WERI-Rb-1 (cell line): ENCODE measurements at regions not wholly inside any gene's neighbourhood (a gene's known extent, or its start where the extent isn't known, plus 50 kb on each side); places are given as distances from the start of the nearest gene placed in this dataset.

Experiments used
- DNase-seq: peaks from one replicate; pipeline ENCODE4 v3.0.0-alpha.2; 2020
- H3K27ac ChIP-seq: fragments of 250-450 bp; sonication (Bioruptor Pico); 2 replicates; pipeline ENCODE4 v1.5.1; 2020; ENCODE audit warnings: mild to moderate bottlenecking, moderate library complexity
- H3K27me3 ChIP-seq: fragments of 250-450 bp; sonication (Bioruptor Pico); 2 replicates; pipeline ENCODE4 v1.5.1; 2021; ENCODE audit warnings: mild to moderate bottlenecking, low read depth, moderate library complexity; ENCODE audit not compliant: insufficient read depth, severe bottlenecking
- H3K36me3 ChIP-seq: fragments of 250-450 bp; sonication (Bioruptor Pico); 2 replicates; pipeline ENCODE4 v1.5.1; 2020; ENCODE audit warnings: mild to moderate bottlenecking, moderate library complexity
- H3K4me3 ChIP-seq: 2 replicates; pipeline ENCODE4 v1.5.1; 2011; ENCODE audit warnings: low read depth, mild to moderate bottlenecking, control low read depth, low read length
- H3K9me3 ChIP-seq: fragments of 250-450 bp; sonication (Bioruptor Pico); 2 replicates; pipeline ENCODE4 v1.5.1; 2021; ENCODE audit warnings: mild to moderate bottlenecking, moderate library complexity; ENCODE audit not compliant: severe bottlenecking
- TF ChIP-seq, protein P1 (sequence below): IDR thresholded peaks from 2 replicates; pipeline ENCODE4 v1.5.1; 2011; ENCODE audit warnings: low read depth, mild to moderate bottlenecking, control low read depth, inconsistent platforms, low read length

DNA sequence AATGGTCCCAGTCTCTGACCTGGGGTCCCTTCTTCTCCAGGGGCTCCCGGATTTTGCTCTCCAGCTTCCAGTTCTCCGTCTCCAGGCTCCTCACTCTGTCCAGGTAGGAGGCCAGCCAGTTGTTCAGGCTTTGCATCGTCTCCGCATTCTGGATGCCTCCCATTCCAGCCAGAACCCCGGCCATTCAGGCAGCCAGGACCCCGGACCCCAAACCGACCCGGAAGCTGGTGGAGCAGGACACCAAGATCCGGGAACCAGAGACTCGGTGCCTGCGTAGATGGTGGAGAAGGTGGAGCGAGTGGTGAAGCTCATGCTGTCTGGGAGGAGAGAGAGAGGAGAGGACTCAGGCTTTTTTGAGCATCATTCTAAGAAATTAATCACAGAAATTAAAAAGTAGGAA is 572.4 kb upstream of the NCAM2 start:
- H3K4me3 ChIP-seq, result no peak overlapping the region
- no peak overlapping the region for H3K27ac ChIP-seq
- no peaks in the 10 kb centered on the region for H3K9me3 ChIP-seq
- H3K27me3 ChIP-seq, result peaks cover 35% of the 10 kb centered on the region
- H3K36me3 ChIP-seq, result no peaks in the 10 kb centered on the region
- DNase-seq, result no peak
- TF ChIP-seq, protein P1, sequence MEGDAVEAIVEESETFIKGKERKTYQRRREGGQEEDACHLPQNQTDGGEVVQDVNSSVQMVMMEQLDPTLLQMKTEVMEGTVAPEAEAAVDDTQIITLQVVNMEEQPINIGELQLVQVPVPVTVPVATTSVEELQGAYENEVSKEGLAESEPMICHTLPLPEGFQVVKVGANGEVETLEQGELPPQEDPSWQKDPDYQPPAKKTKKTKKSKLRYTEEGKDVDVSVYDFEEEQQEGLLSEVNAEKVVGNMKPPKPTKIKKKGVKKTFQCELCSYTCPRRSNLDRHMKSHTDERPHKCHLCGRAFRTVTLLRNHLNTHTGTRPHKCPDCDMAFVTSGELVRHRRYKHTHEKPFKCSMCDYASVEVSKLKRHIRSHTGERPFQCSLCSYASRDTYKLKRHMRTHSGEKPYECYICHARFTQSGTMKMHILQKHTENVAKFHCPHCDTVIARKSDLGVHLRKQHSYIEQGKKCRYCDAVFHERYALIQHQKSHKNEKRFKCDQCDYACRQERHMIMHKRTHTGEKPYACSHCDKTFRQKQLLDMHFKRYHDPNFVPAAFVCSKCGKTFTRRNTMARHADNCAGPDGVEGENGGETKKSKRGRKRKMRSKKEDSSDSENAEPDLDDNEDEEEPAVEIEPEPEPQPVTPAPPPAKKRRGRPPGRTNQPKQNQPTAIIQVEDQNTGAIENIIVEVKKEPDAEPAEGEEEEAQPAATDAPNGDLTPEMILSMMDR, result no peak

DNA sequence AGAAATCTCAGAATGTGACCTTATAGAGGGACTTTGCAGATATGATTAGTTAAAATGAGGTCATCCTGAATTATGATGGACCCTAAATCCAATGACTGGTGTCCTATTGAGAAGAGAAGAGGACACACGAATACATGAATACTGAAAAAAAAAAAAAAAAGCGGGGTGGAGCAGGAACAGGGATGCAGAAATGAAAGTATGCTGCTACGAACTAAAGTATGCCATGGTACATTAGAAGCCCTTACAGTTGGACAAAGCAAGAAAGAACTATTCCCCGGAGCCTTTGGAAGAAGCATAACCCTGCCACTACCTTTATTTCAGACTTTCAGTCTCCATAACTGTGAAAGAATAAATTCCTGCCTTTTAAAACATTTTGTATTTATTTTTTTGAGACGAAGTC is 557.9 kb upstream of the NCAM2 start:
- H3K4me3 ChIP-seq, result no peak overlapping the region
- H3K27me3 ChIP-seq, result peaks cover 28% of the 10 kb centered on the region
- H3K36me3 ChIP-seq, result no peaks in the 10 kb centered on the region
- TF ChIP-seq, protein P1, result no peak
- H3K9me3 ChIP-seq, result no peaks in the 10 kb centered on the region
- DNase-seq, result no peak
- H3K27ac ChIP-seq, result no peak overlapping the region

DNA sequence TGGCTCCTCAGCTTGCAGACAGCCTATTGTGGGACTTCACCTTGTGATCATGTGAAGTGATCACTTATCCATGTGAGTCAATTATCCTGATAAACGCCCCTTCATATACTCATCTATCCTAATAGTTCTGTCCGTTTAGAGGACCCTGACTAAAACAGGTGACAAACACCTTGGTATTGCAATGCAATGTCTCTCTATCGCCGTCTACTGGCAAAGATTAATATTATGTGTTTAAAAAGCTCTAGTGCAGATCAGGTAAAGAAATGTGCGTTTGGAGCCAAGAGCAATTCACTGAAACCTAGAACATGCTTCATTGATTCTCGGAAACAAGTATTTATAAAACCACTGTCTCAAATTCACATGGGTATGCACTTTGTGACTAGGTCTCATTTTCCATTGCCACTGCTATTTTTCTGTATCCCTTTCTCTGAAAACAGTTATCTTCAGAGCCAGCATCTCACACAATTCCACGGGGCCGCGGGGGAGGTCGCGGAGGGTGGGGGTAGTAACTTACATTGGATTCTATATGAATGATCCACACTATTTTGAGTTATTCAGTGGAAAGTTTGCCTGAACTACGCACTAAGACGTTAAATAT is 554.6 kb upstream of the NCAM2 start:
- Histone ChIP-seq H3K27me3 (peaks cover 31% of the 10 kb centered on the region), H3K36me3 (no peaks in the 10 kb centered on the region), H3K9me3 (no peaks in the 10 kb centered on the region), H3K27ac (no peak overlapping the region), H3K4me3 (no peak overlapping the region)
- TF ChIP-seq, protein P1, result peak; percentile 62
- no peak for DNase-seq

DNA sequence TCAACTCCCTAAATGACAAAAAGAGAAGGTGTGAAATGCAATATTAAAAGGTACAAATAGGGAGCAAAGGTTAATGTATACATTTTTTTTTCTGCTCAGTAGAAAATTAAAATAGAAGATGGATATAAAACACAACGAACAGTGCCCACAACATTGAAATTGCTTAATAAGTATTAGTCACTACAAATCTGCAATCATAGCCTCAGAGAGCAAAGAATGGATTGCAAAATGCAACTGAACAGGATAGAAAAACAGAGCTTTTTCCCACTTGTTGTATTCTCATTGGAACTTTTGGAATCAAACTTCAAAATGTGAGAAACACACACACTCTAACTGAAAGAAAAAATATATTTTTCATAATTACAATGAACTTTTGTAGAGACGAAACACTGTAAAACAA is 552.2 kb upstream of the NCAM2 start:
- no peak for DNase-seq

DNA sequence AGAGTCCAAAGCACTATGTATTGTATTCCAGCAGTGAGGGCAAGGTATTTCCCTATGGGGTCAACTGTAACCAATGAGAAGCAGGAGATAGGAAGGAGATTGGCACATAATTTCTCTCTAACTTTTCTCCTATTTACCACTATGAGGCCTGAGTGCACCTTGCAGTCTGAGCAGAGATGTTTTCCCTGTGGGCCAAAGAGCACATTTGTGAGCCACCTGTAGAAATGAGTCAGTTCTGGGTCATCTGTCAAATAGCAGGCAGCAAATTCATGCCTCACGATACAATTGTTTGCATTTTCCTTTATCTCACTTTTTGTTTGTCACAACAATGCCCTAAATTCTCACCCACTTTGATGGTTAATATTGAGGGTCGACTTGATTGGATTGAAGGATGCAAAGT is 547.2 kb upstream of the NCAM2 start:
- Histone ChIP-seq H3K36me3 (no peaks in the 10 kb centered on the region), H3K27ac (no peak overlapping the region), H3K9me3 (no peaks in the 10 kb centered on the region), H3K27me3 (peaks cover 16% of the 10 kb centered on the region), H3K4me3 (no peak overlapping the region)
- TF ChIP-seq, protein P1, result no peak
- no peak for DNase-seq

More for the DNA sequence above, 552.2 kb upstream of the NCAM2 start:
- H3K27me3 ChIP-seq, result peaks cover 27% of the 10 kb centered on the region
- no peaks in the 10 kb centered on the region for H3K9me3 ChIP-seq
- TF ChIP-seq, protein P1, result no peak
- no peak overlapping the region for H3K27ac ChIP-seq
- no peaks in the 10 kb centered on the region for H3K36me3 ChIP-seq
- H3K4me3 ChIP-seq, result no peak overlapping the region

DNA sequence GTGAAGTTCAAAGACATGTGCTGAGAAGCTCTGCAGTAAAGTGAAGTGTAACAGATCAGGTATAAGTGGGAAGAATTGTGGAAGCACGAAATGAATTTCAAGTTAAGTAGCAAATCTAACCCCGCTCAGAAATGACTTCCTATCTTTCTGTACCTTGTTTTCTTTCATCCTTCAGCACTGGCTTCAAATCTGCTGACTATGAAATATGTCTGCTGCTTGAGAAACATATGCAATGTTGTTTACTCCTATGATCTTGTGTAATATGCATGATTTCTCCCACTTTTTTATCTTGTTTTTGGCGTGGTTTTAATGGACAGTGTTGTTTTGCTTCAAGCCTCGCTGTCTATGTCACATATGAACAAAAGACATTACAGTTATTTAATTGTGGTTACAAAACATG is 545.3 kb upstream of the NCAM2 start:
- no peak overlapping the region for H3K27ac ChIP-seq
- TF ChIP-seq, protein P1, result no peak
- H3K27me3 ChIP-seq, result peaks cover 7% of the 10 kb centered on the region
- no peaks in the 10 kb centered on the region for H3K9me3 ChIP-seq
- H3K4me3 ChIP-seq, result no peak overlapping the region
- no peaks in the 10 kb centered on the region for H3K36me3 ChIP-seq
- DNase-seq, result no peak
